ENCODE measurements at regions not wholly inside any gene's neighbourhood (a gene's known extent, or its start where the extent isn't known, plus 50 kb on each side); places are given as distances from the start of the nearest gene placed in this dataset.

DNA sequence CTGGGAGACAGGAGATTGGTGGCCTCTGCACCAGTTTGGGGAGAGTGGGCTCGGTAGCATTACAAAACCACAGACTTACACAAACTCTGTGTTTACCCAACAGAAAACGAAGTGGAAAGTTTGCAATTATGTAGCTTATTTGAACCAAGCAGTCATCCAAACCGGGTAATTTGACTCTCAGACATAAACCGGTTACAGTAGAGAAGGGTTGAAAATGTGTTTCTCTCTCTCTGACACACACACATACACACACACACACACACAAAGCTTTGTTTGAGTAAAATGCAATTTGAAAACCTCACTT is 97.1 kb upstream of the ZNF608 start:
- peaks cover 2% of the 10 kb centered on the region for H3K4me1 ChIP-seq (ENCODE audit: control insufficient read depth, extremely low read depth, insufficient read depth, low read length)
- H3K9me3 ChIP-seq (replicated peaks; ENCODE audit: control insufficient read depth, insufficient read depth, low read length): no peaks in the 10 kb centered on the region
- dilution Hi-C loops (cut with MboI; ENCODE audit: extremely low pct_ligation_motif_present, low sequenced_read_pairs): no loop called here
- ChIA-PET POLR2A (no interaction called here), CTCF (no interaction called here)
- H4K20me1 ChIP-seq (replicated peaks; ENCODE audit: control insufficient read depth, extremely low read depth, insufficient read depth, low read length): no peaks in the 10 kb centered on the region
- FAIRE-seq: no peak
- H3K9me1 ChIP-seq (replicated peaks; ENCODE audit: control insufficient read depth, extremely low read depth, insufficient read depth, low read length): no peaks in the 10 kb centered on the region
- H3K9ac ChIP-seq (replicated peaks; ENCODE audit: extremely low read depth, insufficient read depth, low read length): no peak overlapping the region
- DNase-seq (ENCODE audit: low read depth, low spot score): no peak
- no peak overlapping the region for H3K4me2 ChIP-seq (ENCODE audit: insufficient read depth, low read length)
- no peaks in the 10 kb centered on the region for H3K36me3 ChIP-seq (ENCODE audit: control insufficient read depth in 2 of 2, extremely low read depth in 1 of 2, insufficient read depth in 2 of 2, low read length in 2 of 2)
- no TSS peak for BruUV-seq (replicated peaks)
- no peak overlapping the region for H3K4me3 ChIP-seq (replicated peaks in 1 of 3; ENCODE audit: insufficient read depth in 1 of 3, low read depth in 1 of 3, low read length in 3 of 3)
- H2AFZ ChIP-seq (ENCODE audit: low read depth, low read length): no peak overlapping the region
- H3K27ac ChIP-seq (ENCODE audit: insufficient read depth, low read depth, low read length): no peak overlapping the region
- no peaks in the 10 kb centered on the region for H3K79me2 ChIP-seq (ENCODE audit: control insufficient read depth, insufficient read depth, low read length)
- TF ChIP-seq JUN (IDR thresholded peaks at IDR 0.05; ENCODE audit: borderline replicate concordance, insufficient read depth, insufficient read length, low read depth): no peak
- TF ChIP-seq EZH2 (IDR thresholded peaks at IDR 0.05; ENCODE audit: borderline replicate concordance, low read depth, low read length, severe bottlenecking): no peak
- TF ChIP-seq MYC (IDR thresholded peaks at IDR 0.05; ENCODE audit: low read depth, low read length): no peak
- no peak for TF ChIP-seq GATA2 (IDR thresholded peaks at IDR 0.05; ENCODE audit: insufficient read depth, insufficient read length, low read depth, low read length)
- TF ChIP-seq, protein P1, sequence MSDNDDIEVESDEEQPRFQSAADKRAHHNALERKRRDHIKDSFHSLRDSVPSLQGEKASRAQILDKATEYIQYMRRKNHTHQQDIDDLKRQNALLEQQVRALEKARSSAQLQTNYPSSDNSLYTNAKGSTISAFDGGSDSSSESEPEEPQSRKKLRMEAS (IDR thresholded peaks at IDR 0.05; ENCODE audit: insufficient read depth, insufficient read length): no peak
- no peak for TF ChIP-seq FOS (IDR thresholded peaks at IDR 0.05; ENCODE audit: borderline replicate concordance, insufficient read depth, low read length)
- no peak for TF ChIP-seq POLR2AphosphoS5 (IDR thresholded peaks at IDR 0.05; ENCODE audit: insufficient read depth, low read depth, low read length)
- TF ChIP-seq POLR2A (IDR thresholded peaks at IDR 0.05; ENCODE audit: low read depth, low read length): no peak
- TF ChIP-seq, protein P2, sequence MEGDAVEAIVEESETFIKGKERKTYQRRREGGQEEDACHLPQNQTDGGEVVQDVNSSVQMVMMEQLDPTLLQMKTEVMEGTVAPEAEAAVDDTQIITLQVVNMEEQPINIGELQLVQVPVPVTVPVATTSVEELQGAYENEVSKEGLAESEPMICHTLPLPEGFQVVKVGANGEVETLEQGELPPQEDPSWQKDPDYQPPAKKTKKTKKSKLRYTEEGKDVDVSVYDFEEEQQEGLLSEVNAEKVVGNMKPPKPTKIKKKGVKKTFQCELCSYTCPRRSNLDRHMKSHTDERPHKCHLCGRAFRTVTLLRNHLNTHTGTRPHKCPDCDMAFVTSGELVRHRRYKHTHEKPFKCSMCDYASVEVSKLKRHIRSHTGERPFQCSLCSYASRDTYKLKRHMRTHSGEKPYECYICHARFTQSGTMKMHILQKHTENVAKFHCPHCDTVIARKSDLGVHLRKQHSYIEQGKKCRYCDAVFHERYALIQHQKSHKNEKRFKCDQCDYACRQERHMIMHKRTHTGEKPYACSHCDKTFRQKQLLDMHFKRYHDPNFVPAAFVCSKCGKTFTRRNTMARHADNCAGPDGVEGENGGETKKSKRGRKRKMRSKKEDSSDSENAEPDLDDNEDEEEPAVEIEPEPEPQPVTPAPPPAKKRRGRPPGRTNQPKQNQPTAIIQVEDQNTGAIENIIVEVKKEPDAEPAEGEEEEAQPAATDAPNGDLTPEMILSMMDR (IDR thresholded peaks at IDR 0.05; ENCODE audit: extremely low read depth in 1 of 2, insufficient read depth in 1 of 2, low read depth in 1 of 2, low read length in 2 of 2): no peak
- H3K27me3 ChIP-seq (ENCODE audit: control insufficient read depth in 2 of 2, insufficient read depth in 2 of 2, low read length in 2 of 2): no peaks in the 10 kb centered on the region
- intact Hi-C loops (cut with micrococcal nuclease): no loop called here

Data from endothelial cell of umbilical vein (primary cell).